GM12872 (cell line): ENCODE measurements at regions not wholly inside any gene's neighbourhood (a gene's known extent, or its start where the extent isn't known, plus 50 kb on each side); places are given as distances from the start of the nearest gene placed in this dataset.

Experiments used
- CTCF ChIP-seq: IDR thresholded peaks from 3 replicates; pipeline ENCODE4 v1.5.1; 2011; ENCODE audit warnings: low read depth, mild to moderate bottlenecking, low read length, moderate library complexity; ENCODE audit not compliant: insufficient read depth

GRCh38 chrY:8151561-8151960 is 1185.7 kb upstream of the TSPY4 start:
- TF ChIP-seq CTCF, result no peak

- no peak for TF ChIP-seq CTCF
Measured at GRCh38 chrY:8128578-8128977, 1208.7 kb upstream of the TSPY4 start.

- TF ChIP-seq CTCF, result no peak
Measured at GRCh38 chrY:8125907-8126571, 1211.2 kb upstream of the TSPY4 start.

- no peak for TF ChIP-seq CTCF
Measured at GRCh38 chrY:8121825-8122224, 1210.3 kb upstream of the AMELY start.

- TF ChIP-seq CTCF, result no peak
Measured at GRCh38 chrY:8094429-8094828, 1182.9 kb upstream of the AMELY start.

- no peak for TF ChIP-seq CTCF
Measured at GRCh38 chrY:8092926-8093325, 1181.4 kb upstream of the AMELY start.

GRCh38 chrY:8085925-8086324 is 1174.4 kb upstream of the AMELY start:
- TF ChIP-seq CTCF, result no peak
